ENCODE measurements at regions not wholly inside any gene's neighbourhood (a gene's known extent, or its start where the extent isn't known, plus 50 kb on each side); places are given as distances from the start of the nearest gene placed in this dataset.

GRCh38 chr14:106820119-106820518, 1293.7 kb downstream of the TMEM121 start:
- H4K20me1 ChIP-seq (ENCODE audit: control insufficient read depth, insufficient read depth, low read depth, low read length): no peaks in the 10 kb centered on the region
- peak overlapping the region; percentile 76 for H3K4me2 ChIP-seq (ENCODE audit: low read length)
- no peaks in the 10 kb centered on the region for H3K79me2 ChIP-seq (ENCODE audit: control insufficient read depth, low read length)
- peak overlapping the region; percentile 85 for H3K27ac ChIP-seq (ENCODE audit: low read depth, low read length)
- H3K9me2 ChIP-seq (replicated peaks; ENCODE audit: control insufficient read depth, low read length): no peaks in the 10 kb centered on the region
- no peaks in the 10 kb centered on the region for H3K27me3 ChIP-seq (ENCODE audit: control insufficient read depth, low read length)
- peaks cover 9% of the 10 kb centered on the region; the same call in 1 of the 2 replicates for H3F3A ChIP-seq (ENCODE audit: control insufficient read depth, insufficient read depth)
- H3K9me3 ChIP-seq (ENCODE audit: control insufficient read depth, insufficient read depth, low read length): peaks cover 14% of the 10 kb centered on the region; the same call in 1 of the 2 replicates
- peaks cover 3% of the 10 kb centered on the region; the same call in 1 of the 2 replicates for H3K36me3 ChIP-seq (ENCODE audit: control insufficient read depth, low read length)
- TF ChIP-seq CTCF (IDR thresholded peaks at IDR 0.05; ENCODE audit: low read depth, low read length, poor library complexity, severe bottlenecking) (no peak), EZH2phosphoT487 (IDR thresholded peaks at IDR 0.05; ENCODE audit: borderline replicate concordance, low read length) (no peak)
- H3K4me1 ChIP-seq (ENCODE audit: control insufficient read depth, low read length): peaks cover 46% of the 10 kb centered on the region
- H3K4me3 ChIP-seq (ENCODE audit: low read length): peak overlapping the region; percentile 61; the same call in 1 of the 2 replicates

- H3K4me2 ChIP-seq (ENCODE audit: low read length): peak overlapping the region; percentile 76
- H3K9me3 ChIP-seq (ENCODE audit: control insufficient read depth, insufficient read depth, low read length): peaks cover 17% of the 10 kb centered on the region; the same call in 1 of the 2 replicates
- H3K36me3 ChIP-seq (ENCODE audit: control insufficient read depth, low read length): peaks cover 3% of the 10 kb centered on the region; the same call in 1 of the 2 replicates
- no peaks in the 10 kb centered on the region for H3K9me2 ChIP-seq (replicated peaks; ENCODE audit: control insufficient read depth, low read length)
- peak overlapping the region; percentile 61 for H3K4me3 ChIP-seq (ENCODE audit: low read length)
- no peaks in the 10 kb centered on the region for H3K27me3 ChIP-seq (ENCODE audit: control insufficient read depth, low read length)
- peaks cover 54% of the 10 kb centered on the region for H3K4me1 ChIP-seq (ENCODE audit: control insufficient read depth, low read length)
- H4K20me1 ChIP-seq (ENCODE audit: control insufficient read depth, insufficient read depth, low read depth, low read length): no peaks in the 10 kb centered on the region
- H3K27ac ChIP-seq (ENCODE audit: low read depth, low read length): peak overlapping the region; percentile 85
- no peaks in the 10 kb centered on the region for H3K79me2 ChIP-seq (ENCODE audit: control insufficient read depth, low read length)
- H3F3A ChIP-seq (ENCODE audit: control insufficient read depth, insufficient read depth): peaks cover 11% of the 10 kb centered on the region; the same call in 1 of the 2 replicates
- no peak for TF ChIP-seq EZH2phosphoT487 (IDR thresholded peaks at IDR 0.05; ENCODE audit: borderline replicate concordance, low read length)
- TF ChIP-seq CTCF (IDR thresholded peaks at IDR 0.05; ENCODE audit: low read depth, low read length, poor library complexity, severe bottlenecking): no peak
Measured at GRCh38 chr14:106821119-106821518, 1294.7 kb downstream of the TMEM121 start.

GRCh38 chr14:106822905-106823304, 1296.5 kb downstream of the TMEM121 start:
- TF ChIP-seq EZH2phosphoT487 (IDR thresholded peaks at IDR 0.05; ENCODE audit: borderline replicate concordance, low read length) (no peak), CTCF (IDR thresholded peaks at IDR 0.05; ENCODE audit: low read depth, low read length, poor library complexity, severe bottlenecking) (no peak)
- Histone ChIP-seq H3K9me3 (ENCODE audit: control insufficient read depth, insufficient read depth, low read length) (peaks cover 17% of the 10 kb centered on the region; the same call in 1 of the 2 replicates), H3K4me2 (ENCODE audit: low read length) (peak overlapping the region; percentile 76), H3K9me2 (replicated peaks; ENCODE audit: control insufficient read depth, low read length) (no peaks in the 10 kb centered on the region), H3K4me3 (ENCODE audit: low read length) (peak overlapping the region; percentile 61), H3K79me2 (ENCODE audit: control insufficient read depth, low read length) (no peaks in the 10 kb centered on the region), H3K4me1 (ENCODE audit: control insufficient read depth, low read length) (peaks cover 57% of the 10 kb centered on the region), H4K20me1 (ENCODE audit: control insufficient read depth, insufficient read depth, low read depth, low read length) (no peaks in the 10 kb centered on the region), H3K27ac (ENCODE audit: low read depth, low read length) (peak overlapping the region; percentile 85), H3K27me3 (ENCODE audit: control insufficient read depth, low read length) (no peaks in the 10 kb centered on the region), H3F3A (ENCODE audit: control insufficient read depth, insufficient read depth) (peaks cover 11% of the 10 kb centered on the region; the same call in 1 of the 2 replicates), H3K36me3 (ENCODE audit: control insufficient read depth, low read length) (peaks cover 3% of the 10 kb centered on the region; the same call in 1 of the 2 replicates)

Measured in DOHH2 (cell line).